ES-I3 (cell line): ENCODE measurements at regions not wholly inside any gene's neighbourhood (a gene's known extent, or its start where the extent isn't known, plus 50 kb on each side); places are given as distances from the start of the nearest gene placed in this dataset.
"Not testable (repeated sequence)": the region's sequence is repeated elsewhere in the genome, so short reads cannot be mapped to it uniquely, and the experiment has no call there.

Experiments
- H3K36me3 ChIP-seq: 2 replicates; pipeline ENCODE4 v1.6.1; 2013; ENCODE audit warnings: mild to moderate bottlenecking, low read length, control low read depth, moderate library complexity; ENCODE audit not compliant: insufficient read depth
- H3K4me1 ChIP-seq: 2 replicates; pipeline ENCODE4 v1.6.1; 2013; ENCODE audit warnings: mild to moderate bottlenecking, control low read depth, low read length; ENCODE audit not compliant: insufficient read depth
- H3K9ac ChIP-seq: 2 replicates; pipeline ENCODE4 v1.6.1; 2013; ENCODE audit warnings: low read depth, mild to moderate bottlenecking, low read length, moderate library complexity
- H3K9me3 ChIP-seq: 2 replicates; pipeline ENCODE4 v1.6.1; 2013; ENCODE audit warnings: mild to moderate bottlenecking, low read length, moderate library complexity; ENCODE audit not compliant: control insufficient read depth, insufficient read depth

GRCh38 chr22:23385678-23386631, 194.1 kb downstream of the IGLL1 start:
- H3K9ac ChIP-seq: no peak overlapping the region

GRCh38 chr22:23384923-23385677, 195.0 kb downstream of the IGLL1 start:
- no peaks in the 10 kb centered on the region; the same call in 1 of the 2 replicates for H3K4me1 ChIP-seq
- H3K9ac ChIP-seq: no peak overlapping the region

More at GRCh38 chr22:23385678-23386631, 194.1 kb downstream of the IGLL1 start:
- Histone ChIP-seq H3K9me3 (no peaks in the 10 kb centered on the region), H3K4me1 (no peaks in the 10 kb centered on the region; the same call in 1 of the 2 replicates), H3K36me3 (no peaks in the 10 kb centered on the region)

GRCh38 chr22:23384431-23384830, 195.7 kb downstream of the IGLL1 start:
- H3K36me3 ChIP-seq: no peaks in the 10 kb centered on the region
- no peak overlapping the region for H3K9ac ChIP-seq
- no peaks in the 10 kb centered on the region; the same call in 1 of the 2 replicates for H3K4me1 ChIP-seq
- no peaks in the 10 kb centered on the region for H3K9me3 ChIP-seq

More at GRCh38 chr22:23384923-23385677, 195.0 kb downstream of the IGLL1 start:
- H3K9me3 ChIP-seq: no peaks in the 10 kb centered on the region
- no peaks in the 10 kb centered on the region for H3K36me3 ChIP-seq

GRCh38 chr22:23383491-23384361, 196.4 kb downstream of the IGLL1 start:
- Histone ChIP-seq H3K9me3 (no peaks in the 10 kb centered on the region), H3K36me3 (no peaks in the 10 kb centered on the region), H3K4me1 (no peaks in the 10 kb centered on the region; the same call in 1 of the 2 replicates), H3K9ac (no peak overlapping the region)

- no peaks in the 10 kb centered on the region; the same call in 1 of the 2 replicates for H3K4me1 ChIP-seq
- no peaks in the 10 kb centered on the region for H3K9me3 ChIP-seq
- no peak overlapping the region for H3K9ac ChIP-seq
- H3K36me3 ChIP-seq: no peaks in the 10 kb centered on the region
Observed at GRCh38 chr22:23382428-23383218, 197.5 kb downstream of the IGLL1 start.

GRCh38 chr22:23381661-23382427, 198.2 kb downstream of the IGLL1 start:
- H3K9ac ChIP-seq: no peak overlapping the region
- no peaks in the 10 kb centered on the region for H3K36me3 ChIP-seq
- no peaks in the 10 kb centered on the region; the same call in 1 of the 2 replicates for H3K4me1 ChIP-seq
- no peaks in the 10 kb centered on the region for H3K9me3 ChIP-seq

GRCh38 chr22:23380911-23381310, 199.2 kb downstream of the IGLL1 start:
- Histone ChIP-seq H3K4me1 (no peaks in the 10 kb centered on the region; the same call in 1 of the 2 replicates), H3K9me3 (no peaks in the 10 kb centered on the region), H3K9ac (no peak overlapping the region), H3K36me3 (no peaks in the 10 kb centered on the region)

- H3K9ac ChIP-seq: no peak overlapping the region
Observed at GRCh38 chr22:23380230-23380573, 199.9 kb downstream of the IGLL1 start.

GRCh38 chr22:23379540-23380229, 199.4 kb downstream of the BCR start:
- H3K4me1 ChIP-seq, H3K9me3 ChIP-seq, H3K9ac ChIP-seq, H3K36me3 ChIP-seq: not testable (repeated sequence)

More at GRCh38 chr22:23380230-23380573, 199.9 kb downstream of the IGLL1 start:
- H3K4me1 ChIP-seq: no peaks in the 10 kb centered on the region; the same call in 1 of the 2 replicates
- H3K9me3 ChIP-seq: no peaks in the 10 kb centered on the region
- no peaks in the 10 kb centered on the region for H3K36me3 ChIP-seq

- Histone ChIP-seq H3K4me1 (no peaks in the 10 kb centered on the region), H3K9ac (no peak overlapping the region), H3K36me3 (no peaks in the 10 kb centered on the region), H3K9me3 (no peaks in the 10 kb centered on the region)
Observed at GRCh38 chr22:23377767-23378166, 197.5 kb downstream of the BCR start.

- Histone ChIP-seq H3K4me1 (no peaks in the 10 kb centered on the region), H3K9ac (no peak overlapping the region)
Observed at GRCh38 chr22:23376256-23376655, 195.9 kb downstream of the BCR start.

GRCh38 chr22:23375031-23375827, 194.9 kb downstream of the BCR start:
- Histone ChIP-seq H3K36me3 (no peaks in the 10 kb centered on the region), H3K9me3 (no peaks in the 10 kb centered on the region), H3K4me1 (no peaks in the 10 kb centered on the region), H3K9ac (no peak overlapping the region)

More at GRCh38 chr22:23376256-23376655, 195.9 kb downstream of the BCR start:
- no peaks in the 10 kb centered on the region for H3K9me3 ChIP-seq
- no peaks in the 10 kb centered on the region for H3K36me3 ChIP-seq
